Activated CD4-positive, CD25-positive, alpha-beta regulatory T cell treated with anti-CD3 and anti-CD28 coated beads, Interleukin-2, amount 50 U/mL, for 24 hours (primary cell): ENCODE measurements at regions not wholly inside any gene's neighbourhood (a gene's known extent, or its start where the extent isn't known, plus 50 kb on each side); places are given as distances from the start of the nearest gene placed in this dataset.
"Not testable (repeated sequence)": the region's sequence is repeated elsewhere in the genome, so short reads cannot be mapped to it uniquely, and the experiment has no call there.

ENCODE experiments used
- ATAC-seq, 2 donors: fragments of 150-1000 bp; cut with Tn5 transposase; one replicate each; pipeline ENCODE4 v1.10.0; 2021; ENCODE audit warnings: mild to moderate bottlenecking in 1 of 2, moderate library complexity in 1 of 2

DNA sequence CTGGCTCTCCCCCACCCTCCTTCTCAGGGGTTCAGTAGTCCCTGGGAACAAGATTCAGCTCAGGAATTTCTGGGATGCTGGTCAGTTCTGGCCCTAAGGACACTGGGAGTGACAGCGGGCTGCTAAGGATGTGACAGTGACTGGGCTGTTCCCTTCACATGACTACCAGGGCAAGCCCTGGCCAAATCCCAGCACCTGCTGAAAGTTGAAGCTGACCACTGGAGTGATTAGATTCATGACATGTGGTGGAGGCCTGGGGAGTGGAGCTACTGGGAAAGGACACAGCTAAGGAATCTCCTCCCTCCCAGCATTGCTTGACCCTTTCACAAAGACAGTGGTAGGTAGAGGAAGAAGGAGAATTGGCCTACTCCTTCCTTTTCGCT lies 204.9 kb downstream of the DAD1 start:
- no peak for ATAC-seq

DNA sequence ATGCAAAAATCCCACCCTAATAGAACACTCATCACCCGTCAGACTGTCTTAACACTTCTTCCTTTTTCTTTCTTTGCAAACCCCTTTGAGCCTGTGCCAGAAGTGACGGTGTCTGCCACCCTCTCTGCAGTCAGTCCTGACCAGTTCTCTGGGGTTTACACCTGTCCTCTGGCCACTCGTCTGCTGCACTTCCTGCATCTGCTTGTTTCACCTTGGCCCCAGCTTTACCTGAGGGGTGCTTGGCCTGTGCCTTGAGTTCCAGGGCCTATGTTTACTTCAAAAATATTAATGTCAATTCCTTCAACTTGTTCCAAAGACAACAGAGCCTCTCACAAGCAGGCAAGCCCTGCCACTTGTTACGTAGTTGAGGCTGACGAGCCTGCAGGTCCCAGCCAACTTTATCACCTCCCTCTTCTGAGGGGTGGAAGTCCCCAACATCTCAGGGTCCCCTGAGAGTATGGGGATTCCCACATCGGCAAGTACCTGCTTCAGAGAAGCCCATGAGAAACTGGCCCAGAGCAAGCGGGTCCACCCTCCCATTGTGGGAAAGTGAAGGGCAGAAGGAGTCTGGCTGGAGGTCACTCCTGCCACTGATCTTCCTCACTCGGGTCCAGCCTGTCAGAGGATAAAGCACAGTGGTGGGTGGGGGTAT lies 205.4 kb downstream of the DAD1 start:
- peak; percentile 51 to 68 for ATAC-seq

DNA sequence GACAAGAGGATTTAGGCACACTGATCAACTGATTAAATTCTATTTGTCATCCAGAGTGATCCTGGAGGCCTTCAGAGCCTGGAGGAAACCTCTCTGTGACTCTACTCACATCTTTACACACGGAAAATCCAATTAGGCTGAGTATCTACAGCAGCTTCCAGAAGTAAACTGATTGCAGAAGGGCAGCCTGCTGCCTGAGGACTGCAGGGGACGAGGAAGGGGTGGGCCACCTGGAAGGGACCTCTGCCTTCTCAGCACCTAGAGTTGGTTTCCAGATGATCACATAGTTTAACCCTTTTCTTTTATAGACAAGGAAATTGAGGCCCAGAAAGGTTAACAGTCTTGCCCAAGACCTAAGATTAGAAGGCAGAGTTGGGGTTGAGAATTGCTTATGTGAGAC lies 206.1 kb downstream of the DAD1 start:
- ATAC-seq = no peak

DNA sequence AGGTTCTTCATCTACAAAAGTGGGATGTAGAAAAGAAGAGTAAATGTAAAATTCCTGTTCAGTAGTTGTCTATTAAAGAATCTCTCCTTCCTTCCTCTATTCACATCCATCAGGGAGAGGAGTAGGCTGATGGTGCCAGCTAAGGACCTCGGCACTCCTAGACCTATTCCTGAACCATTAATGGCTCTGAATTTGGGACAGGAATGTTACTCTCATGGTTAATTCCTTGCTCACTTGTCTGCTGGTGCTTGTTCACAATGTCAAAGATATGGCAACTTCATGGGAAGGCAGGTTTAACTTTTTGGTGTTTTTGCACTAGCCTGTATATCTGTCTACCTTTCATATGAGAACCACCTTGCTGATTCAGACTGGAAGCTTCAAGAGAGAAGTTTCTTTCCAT lies 206.6 kb downstream of the DAD1 start:
- no peak for ATAC-seq

DNA sequence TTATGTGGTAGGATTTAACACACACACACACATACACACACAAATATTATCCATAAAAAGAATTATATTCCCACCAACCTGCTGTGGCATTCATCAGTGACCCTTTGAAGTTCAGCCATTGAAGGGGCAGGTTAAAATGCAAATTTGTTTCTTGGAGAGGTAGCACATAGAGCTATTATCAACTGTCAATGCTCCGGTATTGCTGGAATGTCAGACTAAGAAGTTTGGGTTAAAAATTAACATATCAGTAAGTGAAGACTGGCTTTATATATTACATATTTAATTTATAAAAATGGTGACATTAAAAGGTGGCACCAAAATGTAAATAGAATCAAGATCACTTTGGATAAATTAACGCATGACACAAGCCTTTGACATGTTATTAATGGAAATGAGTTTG lies 207.3 kb downstream of the DAD1 start:
- no peak for ATAC-seq

DNA sequence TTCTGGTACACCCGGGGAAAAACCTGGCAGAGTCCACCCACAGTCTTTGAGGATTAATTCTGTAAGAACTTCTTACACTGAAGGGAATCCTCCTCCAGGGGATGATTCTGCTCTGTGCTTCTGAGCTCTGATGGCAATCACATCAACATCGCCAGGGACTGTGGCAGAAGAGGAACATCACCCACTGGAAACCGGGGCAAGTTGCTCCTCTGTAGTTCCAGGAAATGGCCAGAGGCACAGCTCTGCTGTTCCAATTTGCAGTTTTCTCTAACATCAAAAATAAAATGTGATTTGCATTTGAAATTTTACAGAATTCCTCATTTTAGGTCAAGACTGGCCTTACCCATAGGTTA lies 207.6 kb downstream of the DAD1 start:
- no peak for ATAC-seq

DNA sequence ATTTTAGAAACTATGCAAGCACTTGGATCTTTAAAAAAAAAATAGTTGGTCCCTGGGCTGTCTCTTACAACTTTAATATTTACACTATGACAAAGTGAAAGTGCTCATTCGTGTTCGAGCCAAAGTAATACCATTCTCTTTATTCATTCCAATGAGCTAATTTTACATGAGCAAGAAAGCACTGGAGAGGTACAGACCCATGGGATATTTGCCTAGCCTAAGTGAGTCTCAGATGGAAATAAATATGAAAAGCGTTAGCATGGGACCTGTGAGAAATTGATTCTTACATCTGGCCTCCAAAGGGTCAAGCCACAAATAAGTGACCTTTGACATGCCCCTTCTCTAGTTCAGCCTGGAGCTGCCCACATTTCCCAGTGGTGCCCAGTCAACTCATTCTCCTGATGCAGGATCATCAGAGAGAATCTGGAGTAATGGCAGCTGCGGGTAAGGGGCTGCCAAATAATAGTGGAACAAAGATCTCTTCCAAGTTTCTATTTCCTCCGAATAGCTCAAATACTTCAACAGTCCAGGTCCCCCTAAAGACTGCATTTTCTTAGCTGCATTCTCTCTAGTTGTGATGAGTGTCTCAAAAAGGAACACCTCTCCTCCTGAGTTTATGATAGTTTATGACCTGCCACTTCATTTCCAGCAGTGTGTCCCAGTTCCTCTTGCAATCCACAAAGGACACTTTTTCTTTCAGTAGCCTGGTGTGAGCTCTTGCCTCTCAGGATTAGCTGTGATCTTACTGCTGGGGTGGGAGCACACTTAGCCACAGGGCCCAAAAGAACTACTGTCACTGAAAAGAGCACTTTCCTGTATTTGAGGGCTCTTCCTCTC lies 208.2 kb downstream of the DAD1 start:
- no peak for ATAC-seq

DNA sequence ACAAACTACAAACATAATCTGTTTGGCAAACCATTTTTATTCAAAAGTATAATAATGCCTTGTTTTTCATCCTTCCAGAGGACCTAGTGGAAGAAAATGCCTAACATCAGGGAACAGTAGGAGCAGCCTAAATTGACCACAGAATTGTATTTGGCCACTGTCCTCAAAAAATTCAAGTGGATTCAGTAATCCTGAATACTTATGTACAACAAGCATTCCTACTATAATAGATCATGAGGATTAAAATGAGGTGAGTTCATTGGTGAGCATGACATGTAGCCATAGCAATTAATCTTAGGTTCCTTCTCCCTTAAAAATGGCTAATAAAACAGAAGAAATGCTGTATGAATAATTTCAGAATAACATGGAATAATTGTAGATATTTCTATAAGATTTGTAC lies 209.3 kb downstream of the DAD1 start:
- no peak for ATAC-seq

DNA sequence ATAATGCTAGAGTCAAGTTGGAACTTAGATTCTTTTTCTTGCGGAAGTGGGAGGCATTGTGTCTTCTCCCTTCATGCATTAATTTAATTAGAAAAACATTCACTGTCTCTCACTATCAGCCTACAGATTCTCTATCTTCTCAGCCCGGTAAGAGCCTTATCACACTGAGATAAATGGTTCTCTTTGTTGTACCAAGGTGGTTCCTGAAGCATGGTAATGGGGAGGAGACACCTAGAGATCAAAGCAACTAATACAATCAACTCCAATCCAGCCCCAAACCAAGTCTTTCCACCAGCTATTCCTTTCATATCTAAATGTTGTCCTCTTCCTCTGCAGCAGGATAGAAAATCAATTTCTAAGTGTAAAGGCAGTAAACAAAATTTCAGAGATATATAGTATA lies 210.8 kb downstream of the DAD1 start:
- no peak for ATAC-seq

DNA sequence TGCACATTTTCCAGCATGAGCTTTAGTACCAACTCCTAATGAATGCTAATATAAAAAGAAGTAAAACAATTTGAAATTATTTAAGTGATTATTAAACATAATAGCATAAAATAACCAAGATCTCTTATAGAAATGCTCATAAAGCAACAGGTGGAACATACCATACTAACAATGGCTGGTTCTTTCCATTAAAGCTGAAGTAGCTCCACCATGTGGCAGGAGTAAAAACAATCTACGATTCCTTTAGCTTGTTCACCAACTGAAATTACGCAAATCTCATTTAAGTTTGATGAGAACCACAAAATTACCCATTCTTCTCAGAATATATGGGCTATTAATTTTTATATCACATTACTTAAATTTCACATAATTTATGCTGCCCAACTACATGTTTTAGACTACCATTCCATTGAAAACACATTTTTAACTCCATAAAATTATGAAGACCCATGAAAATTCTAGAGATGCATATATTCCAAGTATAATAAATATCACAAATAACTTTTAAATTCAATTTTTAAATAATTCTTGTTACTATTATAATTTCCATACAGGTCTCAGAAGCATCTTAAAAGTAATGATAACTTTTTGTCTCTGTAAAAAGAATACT lies 213.6 kb downstream of the DAD1 start:
- no peak for ATAC-seq

DNA sequence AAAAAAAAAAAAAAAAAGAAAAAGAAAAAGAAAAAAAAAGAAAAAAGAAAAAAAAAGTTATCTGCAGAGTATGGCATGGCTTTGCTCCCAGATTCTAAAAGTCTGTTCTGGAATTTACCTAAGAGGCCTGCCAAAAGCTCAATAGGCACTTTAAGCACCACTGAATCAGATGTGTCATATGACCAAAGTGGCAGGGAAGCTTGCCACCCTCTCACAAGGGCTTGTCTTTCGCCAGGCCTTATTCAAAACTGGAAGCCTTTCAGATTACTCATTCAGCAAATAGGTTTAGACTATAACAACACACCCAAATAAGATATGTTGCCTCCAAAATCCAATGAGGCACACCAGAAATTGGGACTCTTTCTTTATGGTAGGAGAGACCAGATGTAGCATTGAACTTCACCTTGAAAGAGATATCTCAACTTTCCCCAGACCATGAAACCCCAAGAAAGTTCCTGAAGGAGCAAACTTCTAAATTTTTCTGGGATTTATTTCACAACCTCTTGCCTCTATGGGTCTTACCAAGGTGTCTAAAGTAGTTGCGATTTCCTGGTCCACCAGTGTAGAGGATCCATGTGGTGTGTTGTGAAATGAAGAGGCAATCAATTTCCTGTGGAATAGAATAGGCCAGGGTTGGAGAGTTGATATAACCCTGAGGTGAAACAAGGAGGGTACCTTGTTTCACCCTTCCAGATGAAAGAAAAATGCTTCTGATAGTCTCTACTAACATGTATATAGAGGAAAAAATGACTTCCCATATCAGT lies 218.8 kb downstream of the DAD1 start:
- ATAC-seq = no peak

DNA sequence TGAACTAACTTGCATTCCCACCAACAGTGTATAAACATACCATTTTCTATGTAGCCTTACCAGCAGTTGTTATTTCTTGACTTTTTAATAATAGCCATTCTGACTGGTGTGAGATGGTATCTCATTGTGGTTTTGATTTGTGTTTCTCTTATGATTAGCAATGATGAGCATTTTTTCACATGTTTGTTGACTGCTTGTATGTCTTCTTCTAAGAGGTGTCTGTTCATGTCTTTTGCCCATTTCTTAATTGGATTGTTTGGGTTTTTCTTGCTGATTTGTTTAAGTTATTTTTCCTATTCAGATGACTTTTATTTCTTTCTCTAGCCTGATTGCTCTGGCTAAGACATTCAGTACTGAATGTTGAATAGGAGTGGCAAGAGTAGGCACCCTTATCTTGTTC lies 230.3 kb downstream of the DAD1 start:
- ATAC-seq = no peak

DNA sequence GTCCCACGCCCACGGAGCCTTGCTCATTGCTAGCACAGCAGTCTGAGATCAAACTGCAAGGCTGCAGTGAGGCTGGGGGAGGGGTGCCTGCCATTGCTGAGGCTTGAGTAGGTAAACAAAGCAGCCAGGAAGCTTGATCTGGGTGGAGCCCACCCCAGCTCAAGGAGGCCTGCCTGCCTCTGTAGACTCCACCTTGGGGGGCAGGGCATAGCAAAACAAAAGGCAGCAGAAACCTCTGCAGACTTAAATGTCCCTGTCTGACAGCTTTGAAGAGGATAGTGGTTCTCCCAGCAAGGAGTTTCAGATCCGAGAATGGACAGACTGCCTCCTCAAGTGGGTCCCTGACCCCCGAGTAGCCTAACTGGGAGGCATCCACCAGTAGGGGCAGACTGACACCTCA lies 239.7 kb downstream of the DAD1 start:
- not testable (repeated sequence) for ATAC-seq

DNA sequence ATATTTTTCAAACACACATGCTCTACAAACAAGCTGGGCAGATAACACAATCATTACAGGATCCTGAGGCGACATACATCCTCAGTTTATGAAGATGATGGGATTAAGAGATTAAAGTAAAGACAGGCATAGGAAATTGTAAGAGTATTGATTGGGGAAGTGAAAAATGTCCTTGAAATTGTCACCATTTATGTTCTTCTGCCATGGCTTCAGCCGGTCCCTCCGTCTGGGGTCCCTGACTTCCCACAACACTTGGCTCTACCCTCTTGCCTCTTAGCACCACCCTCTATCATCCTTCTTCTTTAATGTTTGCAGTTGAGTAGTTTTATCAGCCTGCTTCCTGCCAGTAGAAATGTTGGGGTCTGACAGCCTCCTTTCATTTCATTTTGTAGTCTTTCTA lies 244.4 kb downstream of the DAD1 start:
- no peak for ATAC-seq

DNA sequence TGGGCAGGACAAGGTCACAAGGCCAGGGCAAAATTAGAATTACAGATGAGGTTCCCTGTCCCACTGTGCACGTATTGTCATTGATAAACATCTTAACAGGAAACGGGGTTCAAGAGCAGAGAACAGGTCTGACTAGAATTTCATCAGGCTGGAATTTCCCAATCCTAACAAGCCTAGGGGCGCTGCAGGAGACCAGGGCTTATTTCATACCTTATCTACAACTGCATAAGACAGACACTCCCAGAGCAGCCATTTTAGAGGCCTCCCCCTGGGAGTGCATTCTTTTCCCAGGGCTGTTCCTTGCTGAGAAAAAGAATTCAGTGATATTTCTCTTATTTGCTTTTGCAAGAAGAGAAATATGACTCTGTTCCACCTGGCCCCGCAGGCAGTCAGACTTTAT lies 244.8 kb downstream of the DAD1 start:
- not testable (repeated sequence) for ATAC-seq

DNA sequence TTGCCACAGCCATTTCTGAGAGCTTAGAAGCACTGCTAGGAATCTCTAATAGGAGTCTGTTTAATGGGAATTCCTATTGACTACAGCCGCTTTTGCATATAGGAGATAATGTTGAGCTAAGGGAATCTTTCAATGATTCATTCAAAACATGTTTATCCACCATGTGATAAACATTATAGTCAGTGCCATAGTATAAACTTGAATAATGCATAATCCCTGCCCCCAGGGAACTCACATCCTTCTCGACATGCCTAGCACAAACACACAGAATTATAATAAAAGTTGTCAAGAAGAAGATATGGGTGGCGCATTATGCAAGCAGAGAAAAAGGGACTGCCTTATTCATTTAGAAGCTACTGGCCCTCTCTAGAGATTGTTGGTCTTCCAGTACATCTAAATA lies 248.0 kb downstream of the DAD1 start:
- no peak for ATAC-seq

DNA sequence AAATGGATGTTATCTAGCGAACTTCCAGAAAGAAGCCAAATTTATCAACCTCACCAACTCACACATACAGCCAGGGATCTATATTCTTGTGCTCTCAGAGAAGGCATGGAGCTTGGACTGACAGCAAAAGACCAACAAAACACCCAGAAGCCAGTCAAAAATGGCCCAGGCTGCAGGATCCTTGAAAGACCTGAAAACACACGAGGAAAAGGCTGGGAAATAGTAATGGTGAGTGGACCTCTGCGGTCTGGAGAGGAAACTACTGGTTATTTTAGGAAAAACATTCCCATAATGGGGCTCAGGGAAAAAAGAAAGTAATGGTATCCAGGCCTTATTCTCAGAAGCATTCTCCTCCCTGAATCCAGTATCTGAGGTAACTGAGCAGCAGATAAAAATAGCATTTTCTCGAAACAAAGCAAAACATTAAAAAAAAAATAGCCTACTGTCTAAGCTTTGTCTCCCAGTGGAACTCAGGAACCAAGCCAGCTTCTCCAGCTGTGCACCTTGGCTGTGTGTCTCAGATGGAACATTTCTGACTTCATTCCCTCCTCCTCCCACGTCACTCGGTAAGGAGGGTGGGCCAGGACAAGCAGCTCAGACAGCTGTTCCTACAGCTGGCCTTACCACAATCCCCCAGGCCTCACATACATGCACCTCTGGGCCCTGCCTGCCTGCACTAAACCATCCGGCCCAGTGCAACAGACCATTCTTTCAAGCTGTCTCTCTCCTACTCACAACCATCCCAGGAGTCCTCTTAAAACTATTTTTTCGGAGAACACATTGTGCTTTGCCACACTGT lies 249.9 kb downstream of the DAD1 start:
- ATAC-seq = no peak

DNA sequence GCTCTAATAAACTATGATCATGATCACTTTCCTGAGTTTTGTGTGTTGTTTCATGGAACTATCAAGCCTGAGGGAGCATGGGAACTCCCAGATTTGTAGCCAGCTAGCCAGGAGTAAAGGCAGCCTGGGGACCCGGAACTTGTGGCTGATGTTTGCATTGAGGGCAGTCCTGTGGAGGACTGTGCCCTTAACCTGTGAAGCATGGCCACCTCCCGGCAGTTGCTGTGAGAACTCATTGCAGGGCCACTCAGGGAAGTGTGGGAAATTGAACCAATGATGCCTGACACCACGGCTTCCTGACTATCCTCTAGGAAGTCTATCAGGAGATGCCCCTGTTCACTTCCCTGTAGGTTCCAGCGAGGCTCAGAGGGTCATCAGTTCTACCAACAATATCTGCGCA lies 250.6 kb downstream of the DAD1 start:
- ATAC-seq = no peak

DNA sequence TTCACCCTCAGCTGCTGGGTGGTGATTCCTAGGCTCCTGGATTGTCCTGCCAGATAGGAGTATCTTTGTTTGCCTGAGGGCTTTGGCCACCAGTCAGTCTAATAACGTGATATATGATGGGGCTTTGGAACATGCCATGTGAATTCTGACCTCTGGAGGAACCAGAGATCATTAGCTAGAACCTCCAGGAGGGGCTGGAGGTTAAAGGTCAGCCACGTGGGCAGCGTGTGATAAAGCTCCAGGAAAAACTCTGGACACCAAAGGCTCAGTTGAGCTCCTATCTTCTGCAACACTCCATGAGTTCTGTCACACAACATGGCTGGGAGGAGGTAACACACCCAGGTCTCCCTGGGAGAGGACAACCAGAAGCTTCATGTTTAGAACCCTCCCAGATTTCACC lies 251.1 kb downstream of the DAD1 start:
- ATAC-seq = no peak

DNA sequence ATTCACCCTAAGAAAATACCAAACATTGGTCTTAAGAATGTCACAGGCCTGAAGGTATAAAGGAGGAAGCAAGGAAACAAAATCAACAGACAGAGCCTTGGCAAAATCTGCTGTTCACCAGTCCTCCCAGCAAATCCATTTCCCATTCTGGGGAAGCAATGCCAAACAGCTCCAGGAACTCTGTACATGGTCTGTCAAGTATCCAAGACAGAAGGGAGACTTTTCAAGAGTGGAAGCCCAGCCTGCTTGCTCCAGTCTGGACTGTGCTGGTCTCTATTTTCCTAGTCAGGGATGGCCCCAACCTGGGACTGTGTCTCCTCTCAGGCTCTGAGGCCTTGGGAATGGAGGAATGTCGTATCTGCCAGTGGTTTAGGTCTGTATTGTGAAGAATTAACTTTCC lies 251.5 kb downstream of the DAD1 start:
- ATAC-seq = no peak

DNA sequence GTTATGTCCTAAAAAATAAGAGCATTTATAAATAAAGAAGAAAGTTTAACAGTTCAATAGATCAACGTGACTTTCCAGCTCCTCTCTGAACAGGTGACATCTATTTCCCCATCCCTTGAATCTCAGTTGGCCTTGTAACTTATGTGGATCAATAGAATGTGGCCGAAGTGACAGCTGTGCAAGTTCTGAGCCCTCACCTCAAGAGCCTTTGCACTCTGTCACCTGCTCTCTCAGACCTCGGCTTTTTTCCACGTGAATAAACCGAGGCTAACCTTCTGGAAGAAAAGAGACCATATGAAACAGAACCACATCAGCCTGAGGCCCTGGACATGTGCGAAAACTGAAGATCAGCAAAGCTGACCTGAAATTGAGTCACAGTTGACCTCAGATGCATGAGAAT lies 253.0 kb downstream of the DAD1 start:
- no peak for ATAC-seq

DNA sequence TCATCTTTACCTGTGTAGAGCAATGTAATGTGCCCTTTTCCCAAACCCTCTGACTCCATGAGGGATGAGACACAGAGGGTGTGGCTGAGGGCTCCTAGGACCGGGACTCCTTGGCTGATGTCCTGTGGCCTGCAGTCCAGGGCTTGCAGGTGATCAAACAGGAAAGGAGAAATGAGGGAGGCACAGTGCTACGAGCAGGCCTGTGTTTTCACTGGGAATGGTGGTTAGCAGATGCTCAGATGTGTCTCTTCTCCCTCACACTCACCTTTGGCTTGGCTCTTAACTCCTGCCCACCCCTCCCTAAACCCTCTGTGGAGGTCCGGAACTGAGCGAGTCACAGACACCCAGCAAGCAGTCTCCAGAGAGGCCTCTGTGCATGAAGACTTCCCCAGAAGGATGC lies 254.4 kb downstream of the DAD1 start:
- no peak for ATAC-seq

DNA sequence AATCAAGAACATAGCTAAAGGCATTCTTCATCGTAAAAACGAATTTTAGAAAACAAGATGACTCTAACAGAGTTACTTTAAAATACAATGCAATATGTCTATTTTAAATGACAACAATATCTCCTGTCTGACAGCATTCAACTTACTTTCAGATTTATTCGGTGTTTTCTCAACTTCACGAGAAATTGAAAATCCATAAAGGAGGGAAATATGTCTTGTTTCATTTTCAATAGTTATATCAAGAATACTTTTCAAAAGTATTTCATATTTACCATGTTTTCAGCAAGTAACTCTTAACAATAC lies 254.8 kb downstream of the DAD1 start:
- ATAC-seq = no peak
